Right lung (tissue), 2 donors: ENCODE measurements at regions not wholly inside any gene's neighbourhood (a gene's known extent, or its start where the extent isn't known, plus 50 kb on each side); places are given as distances from the start of the nearest gene placed in this dataset.
A peak's percentile ranks its signal among the peaks of the same experiment; 100 is the strongest.
"Not testable (repeated sequence)": the region's sequence is repeated elsewhere in the genome, so short reads cannot be mapped to it uniquely, and the experiment has no call there.

Experiments used
- DNase-seq, 2 donors: peaks; one replicate each; pipeline ENCODE4 v3.0.0-alpha.2; 2013

GRCh38 chr18:75752740-75753263, 325.3 kb upstream of the SMIM21 start:
- no peak for DNase-seq

- DNase-seq = no peak
Observed at GRCh38 chr18:75745147-75745546, 317.6 kb upstream of the SMIM21 start.

GRCh38 chr18:75742516-75742915, 315.0 kb upstream of the SMIM21 start:
- DNase-seq = peak in 1 of 2 donors; percentile 20

GRCh38 chr18:75739682-75740081, 312.2 kb upstream of the SMIM21 start:
- no peak for DNase-seq

- DNase-seq = no peak
Observed at GRCh38 chr18:75735291-75735690, 307.8 kb upstream of the SMIM21 start.

GRCh38 chr18:75730249-75730648, 302.7 kb upstream of the SMIM21 start:
- DNase-seq = no peak

GRCh38 chr18:75728621-75729020, 301.1 kb upstream of the SMIM21 start:
- DNase-seq = no peak

GRCh38 chr18:75727456-75727855, 300.0 kb upstream of the SMIM21 start:
- no peak for DNase-seq

- peak in 1 of 2 donors; percentile 4 for DNase-seq
Observed at GRCh38 chr18:75723521-75724340, 296.2 kb upstream of the SMIM21 start.

GRCh38 chr18:75714766-75715165, 287.3 kb upstream of the SMIM21 start:
- no peak for DNase-seq

GRCh38 chr18:75712124-75712867, 284.8 kb upstream of the SMIM21 start:
- DNase-seq = not testable (repeated sequence)

GRCh38 chr18:75700561-75700960, 273.1 kb upstream of the SMIM21 start:
- DNase-seq = no peak

GRCh38 chr18:75698861-75699260, 271.4 kb upstream of the SMIM21 start:
- DNase-seq = no peak

- no peak for DNase-seq
Observed at GRCh38 chr18:75697493-75697892, 270.0 kb upstream of the SMIM21 start.

- no peak for DNase-seq
Observed at GRCh38 chr18:75696391-75696790, 268.9 kb upstream of the SMIM21 start.

- no peak for DNase-seq
Observed at GRCh38 chr18:75694292-75694691, 266.8 kb upstream of the SMIM21 start.

GRCh38 chr18:75691483-75691882, 264.0 kb upstream of the SMIM21 start:
- no peak for DNase-seq

GRCh38 chr18:75690283-75690682, 262.8 kb upstream of the SMIM21 start:
- not testable (repeated sequence) for DNase-seq

- no peak for DNase-seq
Observed at GRCh38 chr18:75687626-75688025, 260.1 kb upstream of the SMIM21 start.

- DNase-seq = no peak
Observed at GRCh38 chr18:75683426-75683825, 255.9 kb upstream of the SMIM21 start.

- DNase-seq = no peak
Observed at GRCh38 chr18:75681538-75682115, 254.1 kb upstream of the SMIM21 start.

- no peak for DNase-seq
Observed at GRCh38 chr18:75679331-75679730, 251.8 kb upstream of the SMIM21 start.

GRCh38 chr18:75678627-75679026, 251.1 kb upstream of the SMIM21 start:
- peak; percentile 68 to 69 for DNase-seq
